ENCODE measurements at regions not wholly inside any gene's neighbourhood (a gene's known extent, or its start where the extent isn't known, plus 50 kb on each side); places are given as distances from the start of the nearest gene placed in this dataset.

DNA sequence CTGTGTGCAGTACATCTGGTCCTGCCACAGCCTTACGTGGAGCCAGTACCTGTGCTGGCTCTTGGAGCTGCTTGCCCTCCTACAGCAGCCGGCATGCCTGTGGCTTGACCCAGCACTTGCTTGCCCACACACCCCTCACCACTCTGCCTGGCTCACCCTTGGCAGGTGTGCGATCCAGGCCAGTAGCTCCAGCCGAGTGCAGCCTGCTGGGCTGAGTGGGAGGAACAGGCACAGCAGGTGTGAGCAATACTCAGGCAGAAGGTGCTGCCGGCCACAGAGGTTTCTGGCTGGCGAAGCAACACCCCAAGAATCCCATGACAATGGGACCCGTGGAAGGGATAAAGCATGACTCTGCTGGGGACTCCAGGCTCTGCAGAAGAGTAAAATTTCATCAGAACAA, 173.5 kb upstream of the ADCY1 start:
- no peak overlapping the region for H2AFZ ChIP-seq (replicated peaks)

DNA sequence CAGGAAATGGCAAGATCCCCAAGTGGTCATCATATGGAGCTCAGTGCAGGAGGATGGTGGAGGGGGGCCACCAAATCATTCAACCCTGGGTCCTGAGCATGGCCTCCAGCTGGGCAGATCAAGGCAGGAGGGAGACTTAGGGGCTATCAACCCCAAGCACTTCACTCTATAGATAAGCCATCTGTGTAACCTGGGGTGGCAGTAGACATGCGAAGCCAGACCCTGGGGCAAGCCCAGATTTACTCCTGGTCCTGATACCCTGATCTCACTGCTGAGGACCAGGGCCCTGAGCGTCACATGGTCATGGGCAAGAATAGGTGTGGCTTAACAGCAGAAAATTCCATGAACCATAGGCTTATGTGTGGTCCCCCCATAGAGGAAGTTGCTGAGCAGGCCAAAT, 173.0 kb upstream of the ADCY1 start:
- Histone ChIP-seq H3K4me2 (no peak overlapping the region), H4K20me1 (ENCODE audit: low read depth) (no peaks in the 10 kb centered on the region), H3K4me1 (no peaks in the 10 kb centered on the region), H3F3A (ENCODE audit: low read depth) (no peaks in the 10 kb centered on the region), H3K36me3 (no peaks in the 10 kb centered on the region), H3K4me3 (no peak overlapping the region), H3K27ac (no peak overlapping the region), H3K27me3 (no peaks in the 10 kb centered on the region), H3K9ac (no peak overlapping the region), H2AFZ (replicated peaks) (no peak overlapping the region), H3K79me2 (ENCODE audit: low read depth) (no peaks in the 10 kb centered on the region), H3K9me3 (ENCODE audit: low read depth) (no peaks in the 10 kb centered on the region)
- Mint-ChIP-seq H3K27ac (no peak overlapping the region), H3K36me3 (no peaks in the 10 kb centered on the region), H3K4me1 (no peaks in the 10 kb centered on the region), H3K27me3 (ENCODE audit: insufficient read depth, low read depth) (peaks cover 2% of the 10 kb centered on the region), H3K4me3 (no peak overlapping the region), H3K9me3 (peaks cover 2% of the 10 kb centered on the region)
- DNase-seq (ENCODE audit: low spot score) = no peak
- TF ChIP-seq EZH2 (IDR thresholded peaks at IDR 0.05) (no peak), EZH2phosphoT487 (IDR thresholded peaks at IDR 0.05) (no peak)
- TF ChIP-seq, protein P1, sequence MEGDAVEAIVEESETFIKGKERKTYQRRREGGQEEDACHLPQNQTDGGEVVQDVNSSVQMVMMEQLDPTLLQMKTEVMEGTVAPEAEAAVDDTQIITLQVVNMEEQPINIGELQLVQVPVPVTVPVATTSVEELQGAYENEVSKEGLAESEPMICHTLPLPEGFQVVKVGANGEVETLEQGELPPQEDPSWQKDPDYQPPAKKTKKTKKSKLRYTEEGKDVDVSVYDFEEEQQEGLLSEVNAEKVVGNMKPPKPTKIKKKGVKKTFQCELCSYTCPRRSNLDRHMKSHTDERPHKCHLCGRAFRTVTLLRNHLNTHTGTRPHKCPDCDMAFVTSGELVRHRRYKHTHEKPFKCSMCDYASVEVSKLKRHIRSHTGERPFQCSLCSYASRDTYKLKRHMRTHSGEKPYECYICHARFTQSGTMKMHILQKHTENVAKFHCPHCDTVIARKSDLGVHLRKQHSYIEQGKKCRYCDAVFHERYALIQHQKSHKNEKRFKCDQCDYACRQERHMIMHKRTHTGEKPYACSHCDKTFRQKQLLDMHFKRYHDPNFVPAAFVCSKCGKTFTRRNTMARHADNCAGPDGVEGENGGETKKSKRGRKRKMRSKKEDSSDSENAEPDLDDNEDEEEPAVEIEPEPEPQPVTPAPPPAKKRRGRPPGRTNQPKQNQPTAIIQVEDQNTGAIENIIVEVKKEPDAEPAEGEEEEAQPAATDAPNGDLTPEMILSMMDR (IDR thresholded peaks at IDR 0.05) = no peak

More for the DNA sequence above, 173.5 kb upstream of the ADCY1 start:
- TF ChIP-seq EZH2 (IDR thresholded peaks at IDR 0.05) = no peak
- no peak for TF ChIP-seq EZH2phosphoT487 (IDR thresholded peaks at IDR 0.05)
- TF ChIP-seq, protein P1 (IDR thresholded peaks at IDR 0.05) = no peak
- no peak overlapping the region for H3K4me2 ChIP-seq
- H3K9ac ChIP-seq = no peak overlapping the region
- Mint-ChIP-seq H3K36me3 (no peaks in the 10 kb centered on the region), H3K9me3 (peaks cover 2% of the 10 kb centered on the region), H3K27me3 (ENCODE audit: insufficient read depth, low read depth) (peaks cover 2% of the 10 kb centered on the region), H3K4me1 (no peaks in the 10 kb centered on the region), H3K27ac (no peak overlapping the region), H3K4me3 (no peak overlapping the region)
- H3K79me2 ChIP-seq (ENCODE audit: low read depth) = no peaks in the 10 kb centered on the region
- no peaks in the 10 kb centered on the region for H3K27me3 ChIP-seq
- H3K4me1 ChIP-seq = no peaks in the 10 kb centered on the region
- H4K20me1 ChIP-seq (ENCODE audit: low read depth) = no peaks in the 10 kb centered on the region
- no peaks in the 10 kb centered on the region for H3K9me3 ChIP-seq (ENCODE audit: low read depth)
- no peaks in the 10 kb centered on the region for H3F3A ChIP-seq (ENCODE audit: low read depth)
- H3K27ac ChIP-seq = no peak overlapping the region
- no peak overlapping the region for H3K4me3 ChIP-seq
- no peaks in the 10 kb centered on the region for H3K36me3 ChIP-seq
- DNase-seq (ENCODE audit: low spot score) = no peak

DNA sequence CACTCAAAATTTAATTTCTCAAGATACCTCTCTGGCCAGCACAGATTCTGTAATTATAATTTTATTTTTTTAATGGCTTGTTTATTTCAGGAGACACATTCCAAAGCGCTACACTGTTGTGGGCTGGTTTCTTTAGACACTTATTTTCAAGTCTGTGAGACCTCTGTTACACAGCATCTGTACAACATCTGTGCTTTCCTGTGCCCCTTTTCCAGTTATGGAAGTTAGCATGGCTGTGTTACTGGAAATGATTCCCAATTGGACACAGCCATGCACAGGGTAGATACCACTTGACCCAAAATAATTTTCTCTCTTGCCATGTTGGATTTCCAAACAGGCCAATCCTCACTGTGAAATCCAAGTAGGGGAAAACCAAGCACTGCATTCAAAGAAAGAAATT, 172.3 kb upstream of the ADCY1 start:
- Histone ChIP-seq H4K20me1 (ENCODE audit: low read depth) (no peaks in the 10 kb centered on the region), H3K4me1 (no peaks in the 10 kb centered on the region), H3K27ac (no peak overlapping the region), H3K9ac (no peak overlapping the region), H2AFZ (replicated peaks) (no peak overlapping the region), H3K27me3 (no peaks in the 10 kb centered on the region), H3K9me3 (ENCODE audit: low read depth) (no peaks in the 10 kb centered on the region), H3K4me3 (no peak overlapping the region), H3K4me2 (no peak overlapping the region), H3K79me2 (ENCODE audit: low read depth) (no peaks in the 10 kb centered on the region), H3K36me3 (no peaks in the 10 kb centered on the region), H3F3A (ENCODE audit: low read depth) (no peaks in the 10 kb centered on the region)
- no peak overlapping the region for H3K27ac Mint-ChIP-seq
- H3K9me3 Mint-ChIP-seq = peaks cover 2% of the 10 kb centered on the region
- TF ChIP-seq EZH2 (IDR thresholded peaks at IDR 0.05) (no peak), EZH2phosphoT487 (IDR thresholded peaks at IDR 0.05) (no peak)
- TF ChIP-seq, protein P1 (IDR thresholded peaks at IDR 0.05) = no peak
- H3K4me3 Mint-ChIP-seq = no peak overlapping the region
- H3K4me1 Mint-ChIP-seq = no peaks in the 10 kb centered on the region
- H3K27me3 Mint-ChIP-seq (ENCODE audit: insufficient read depth, low read depth) = peaks cover 2% of the 10 kb centered on the region
- no peaks in the 10 kb centered on the region for H3K36me3 Mint-ChIP-seq
- no peak for DNase-seq (ENCODE audit: low spot score)

Measured in neural progenitor cell (in vitro differentiated cells).